ENCODE measurements at regions not wholly inside any gene's neighbourhood (a gene's known extent, or its start where the extent isn't known, plus 50 kb on each side); places are given as distances from the start of the nearest gene placed in this dataset.
"Not testable (repeated sequence)": the region's sequence is repeated elsewhere in the genome, so short reads cannot be mapped to it uniquely, and the experiment has no call there.

- DNase-seq, result no peak
Measured at GRCh38 chr16:65319621-65320231, 197.9 kb upstream of the CDH11 start.

- no peak for DNase-seq
Measured at GRCh38 chr16:65318590-65319257, 196.9 kb upstream of the CDH11 start.

DNA sequence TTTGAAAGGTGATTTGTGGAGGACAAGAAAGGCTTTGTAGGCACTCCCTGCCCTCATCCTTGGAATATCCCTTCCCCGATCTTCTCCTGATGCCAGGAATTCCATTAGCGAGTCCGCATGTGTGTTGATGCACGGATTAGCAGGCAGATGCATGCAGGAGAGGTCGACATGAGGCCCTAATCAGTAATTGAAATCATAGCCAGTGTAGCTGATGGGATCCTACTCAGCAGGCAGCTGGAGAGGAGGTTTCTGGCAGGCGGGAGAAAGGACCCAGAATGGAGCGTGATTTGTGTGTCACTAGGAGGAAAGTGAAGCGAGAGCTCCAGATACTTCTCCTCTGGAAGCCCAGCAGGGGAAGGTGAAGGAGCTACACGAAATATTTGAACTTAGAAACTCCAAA is 196.3 kb upstream of the CDH11 start:
- peak; percentile 73 for DNase-seq

- no peak for DNase-seq
Measured at GRCh38 chr16:65316808-65317207, 194.9 kb upstream of the CDH11 start.

- DNase-seq, result peak; percentile 63
Measured at GRCh38 chr16:65315081-65315780, 193.4 kb upstream of the CDH11 start.

DNA sequence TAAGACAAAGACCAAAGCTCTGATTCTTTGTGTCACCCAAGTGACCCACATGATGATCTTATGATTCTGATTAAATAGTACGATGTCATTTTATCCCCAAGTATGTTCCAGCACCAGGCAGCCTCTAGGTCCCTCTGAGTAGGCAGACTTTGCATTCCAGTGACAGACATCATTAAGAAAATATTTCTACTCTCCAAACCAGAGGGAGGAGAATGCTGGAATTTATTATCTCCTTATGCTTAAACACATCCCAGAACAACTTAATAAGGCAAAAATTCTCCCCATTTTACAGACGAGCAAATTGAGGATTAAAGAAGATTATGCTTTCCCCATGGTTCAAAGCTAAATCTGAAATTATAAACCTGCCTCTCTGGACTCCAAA is 192.8 kb upstream of the CDH11 start:
- no peak for DNase-seq

DNA sequence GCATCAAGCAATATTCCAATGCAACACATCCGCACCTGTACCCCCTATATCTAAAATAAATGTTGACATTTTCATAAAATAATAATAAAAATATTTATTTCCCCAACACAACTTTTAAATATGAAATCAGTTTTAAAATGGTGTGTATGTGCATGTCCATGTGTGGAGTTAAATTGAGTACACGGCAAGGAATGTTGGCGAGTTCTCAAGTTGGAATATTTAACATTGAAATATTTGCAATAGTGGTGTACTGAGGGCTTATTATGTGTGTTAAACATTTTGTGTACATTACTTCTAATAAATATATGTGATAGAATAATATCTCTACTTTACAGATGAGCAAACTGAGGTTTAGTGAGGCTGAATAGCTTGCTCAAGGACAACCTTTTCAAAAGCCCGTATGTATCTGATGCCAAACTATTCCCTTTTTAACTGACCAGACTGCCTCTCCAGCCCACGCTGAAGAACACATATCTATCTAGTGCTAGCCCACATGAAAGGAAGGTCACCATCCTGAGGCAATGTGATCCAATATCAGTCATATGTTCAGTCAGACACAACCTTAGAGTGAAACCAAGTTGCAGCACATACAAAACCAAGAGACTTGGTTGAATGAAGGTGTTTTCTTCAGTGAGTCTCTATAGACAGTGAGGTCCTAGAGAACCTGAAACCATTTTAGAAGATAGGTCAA is 192.2 kb upstream of the CDH11 start:
- no peak for DNase-seq

GRCh38 chr16:65312795-65313194 is 190.9 kb upstream of the CDH11 start:
- DNase-seq, result no peak

- DNase-seq, result no peak
Measured at GRCh38 chr16:65312071-65312470, 190.2 kb upstream of the CDH11 start.

DNA sequence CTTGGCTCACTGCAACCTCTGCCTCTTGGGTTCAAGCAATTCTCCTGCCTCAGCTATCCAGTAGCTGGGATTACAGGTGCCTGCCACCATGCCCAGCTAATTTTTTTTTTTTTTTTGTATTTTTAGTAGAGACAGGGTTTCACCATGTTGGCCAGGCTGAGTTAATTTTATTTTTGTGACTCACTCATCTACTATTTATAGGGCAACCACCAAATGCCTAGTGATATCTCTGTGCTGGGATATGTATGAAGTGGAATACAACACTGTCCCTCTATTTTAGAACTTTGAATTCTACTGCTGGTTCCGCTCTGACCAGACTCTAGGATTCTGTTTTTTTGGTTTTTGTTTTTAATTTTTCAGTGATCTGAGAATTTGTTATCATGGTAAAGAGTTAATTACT is 188.6 kb upstream of the CDH11 start:
- not testable (repeated sequence) for DNase-seq

- DNase-seq, result peak; percentile 76
Measured at GRCh38 chr16:65309354-65309753, 187.5 kb upstream of the CDH11 start.

- DNase-seq, result no peak
Measured at GRCh38 chr16:65308506-65308905, 186.6 kb upstream of the CDH11 start.

GRCh38 chr16:65307286-65307685 is 185.4 kb upstream of the CDH11 start:
- no peak for DNase-seq

DNA sequence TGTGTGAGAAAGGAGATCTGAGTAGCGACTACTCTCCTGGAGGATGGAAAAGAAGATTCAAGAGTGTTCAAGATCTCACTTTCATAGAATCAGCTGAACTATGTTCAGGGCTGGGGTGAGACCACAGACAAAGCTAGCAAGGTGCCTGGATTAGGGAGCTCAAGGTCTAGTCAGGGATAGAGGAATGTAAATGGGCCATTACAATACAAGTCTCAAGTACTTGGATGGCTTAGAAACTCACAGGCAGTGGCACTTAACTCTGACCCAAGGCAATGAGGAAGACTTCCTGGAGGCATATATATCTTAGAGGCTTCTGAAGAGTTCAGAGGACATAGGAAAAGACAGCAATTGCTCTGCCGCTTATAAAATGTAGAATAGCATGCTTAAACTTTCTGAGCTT is 184.9 kb upstream of the CDH11 start:
- no peak for DNase-seq

- no peak for DNase-seq
Measured at GRCh38 chr16:65306300-65306699, 184.4 kb upstream of the CDH11 start.

DNA sequence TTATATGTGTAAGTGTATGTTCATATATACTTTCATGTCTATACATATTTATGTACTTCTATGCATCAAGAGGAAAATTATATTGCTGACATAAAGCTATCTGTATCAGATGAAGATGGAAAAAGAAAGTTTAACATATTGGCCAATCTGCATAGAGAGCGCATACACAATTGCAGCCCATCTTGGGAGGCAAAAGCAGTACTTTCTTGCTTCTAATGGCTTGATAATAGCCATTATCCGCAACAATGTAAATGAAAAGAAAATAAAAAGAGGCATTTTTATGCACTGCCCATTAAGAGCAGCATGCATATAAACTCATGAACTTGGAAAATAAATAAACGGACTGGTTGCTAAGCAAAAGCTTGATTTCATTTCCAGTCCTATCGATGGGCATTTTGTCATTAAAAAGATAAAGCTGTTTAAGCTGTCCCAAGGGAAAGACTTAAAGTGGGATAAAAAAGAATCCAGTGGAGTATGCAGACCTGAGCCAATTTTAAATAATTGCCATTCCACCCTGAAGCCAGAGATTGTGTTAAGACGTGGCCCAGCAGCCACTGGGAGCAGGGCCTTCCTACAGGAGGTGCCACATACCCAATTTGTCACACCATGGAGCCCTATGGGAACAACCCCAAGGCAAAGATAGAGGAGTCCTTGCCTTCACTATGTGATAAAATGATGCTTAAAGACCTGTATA is 183.6 kb upstream of the CDH11 start:
- DNase-seq, result no peak

DNA sequence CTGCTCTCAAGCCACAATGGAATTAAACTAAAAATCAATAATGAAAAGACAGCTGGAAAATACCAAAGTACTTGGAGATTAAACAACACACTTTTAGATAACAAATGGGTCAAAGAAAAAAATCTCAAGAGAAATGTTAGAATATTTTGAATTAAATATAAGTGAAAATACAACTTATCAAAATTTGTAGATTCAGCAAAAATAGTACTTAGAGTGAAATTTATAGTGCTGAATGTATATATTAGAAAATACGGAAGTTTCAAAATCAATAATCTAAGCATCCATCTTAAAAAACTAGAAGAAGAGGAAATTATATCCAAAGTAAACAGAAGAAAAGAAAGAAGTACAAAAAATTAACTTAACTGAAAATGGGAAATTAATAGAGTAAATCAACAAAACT is 179.2 kb upstream of the CDH11 start:
- DNase-seq, result no peak

DNA sequence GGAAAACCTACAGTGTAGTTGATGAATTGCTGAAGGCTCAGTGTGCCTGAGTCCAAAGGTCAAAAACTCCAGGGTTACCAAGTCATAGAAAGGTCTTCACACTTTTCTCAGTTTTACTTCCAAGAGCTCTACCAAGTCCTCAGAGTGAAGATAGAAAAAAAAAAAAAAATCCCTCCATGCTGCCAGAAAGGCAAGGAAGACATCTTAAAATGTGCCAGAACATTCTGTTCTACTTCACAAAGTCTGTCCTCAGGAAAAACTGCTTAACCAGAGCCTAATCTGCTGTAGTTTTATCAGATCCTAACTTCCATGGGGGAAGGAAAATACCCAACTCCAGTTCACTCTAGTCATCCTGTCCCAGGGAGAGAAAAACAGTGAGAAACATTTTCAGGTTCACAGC is 175.6 kb upstream of the CDH11 start:
- no peak for DNase-seq

GRCh38 chr16:65295527-65295926 is 173.7 kb upstream of the CDH11 start:
- no peak for DNase-seq

- DNase-seq, result no peak
Measured at GRCh38 chr16:65294708-65295107, 172.8 kb upstream of the CDH11 start.

DNA sequence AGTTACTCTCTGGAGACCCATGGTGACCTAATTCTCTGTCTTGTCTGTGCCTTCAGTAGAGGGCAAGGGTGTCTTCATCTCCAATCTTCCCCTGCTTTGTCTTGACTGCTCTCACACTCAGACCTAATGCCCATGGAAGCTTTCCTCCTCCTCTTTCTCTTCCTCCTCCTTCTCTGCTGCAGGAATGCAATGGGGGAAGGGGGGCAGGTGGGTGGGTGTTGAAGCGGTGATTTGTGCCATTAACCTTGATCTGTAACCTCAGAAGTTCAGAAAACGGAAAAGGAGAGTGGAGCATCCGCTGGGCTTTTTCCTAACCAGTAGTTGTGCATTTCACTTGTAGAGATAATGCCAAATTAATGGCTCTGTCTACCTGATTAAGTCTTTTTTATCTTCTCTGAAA is 172.3 kb upstream of the CDH11 start:
- no peak for DNase-seq

DNA sequence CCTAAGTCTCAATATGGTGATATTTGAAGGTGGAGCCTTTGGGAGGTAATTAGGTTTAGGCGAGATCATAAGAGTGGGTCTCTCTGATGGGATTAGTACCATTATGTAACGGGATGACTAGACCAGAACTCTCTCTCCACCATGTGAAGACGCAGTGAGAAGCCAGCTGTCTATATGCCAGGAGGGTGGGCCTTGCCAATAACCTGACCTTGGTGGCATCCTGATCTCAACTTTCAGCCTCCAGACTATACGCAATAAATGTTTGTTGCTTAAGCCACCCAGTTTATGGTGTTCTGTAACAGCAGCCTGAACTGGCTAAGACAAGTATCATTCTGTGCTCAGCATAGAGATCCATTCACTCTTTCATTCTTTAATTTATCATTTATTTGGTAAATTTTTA is 167.2 kb upstream of the CDH11 start:
- DNase-seq, result no peak

DNA sequence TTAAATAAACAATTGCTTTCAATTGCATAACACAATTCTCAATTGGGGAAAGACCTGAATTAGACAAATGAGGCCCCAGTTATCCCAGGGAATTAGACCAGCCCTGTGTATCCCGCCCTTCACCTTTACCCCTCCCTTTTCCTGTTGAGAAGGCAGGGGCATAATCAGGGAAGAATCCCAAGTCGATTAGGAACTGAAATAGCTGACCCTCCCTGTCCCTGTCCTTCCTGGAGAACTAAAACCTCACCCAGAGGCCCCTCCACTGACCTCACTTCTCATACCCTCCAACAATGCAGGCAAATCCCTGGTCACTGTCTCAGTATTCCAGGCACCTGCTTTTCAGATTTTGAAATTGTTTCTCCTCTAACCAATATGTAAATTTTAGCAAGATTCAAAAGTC is 165.4 kb upstream of the CDH11 start:
- DNase-seq, result no peak
